GM19023 (cell line): ENCODE measurements at regions not wholly inside any gene's neighbourhood (a gene's known extent, or its start where the extent isn't known, plus 50 kb on each side); places are given as distances from the start of the nearest gene placed in this dataset.
"Not testable (repeated sequence)": the region's sequence is repeated elsewhere in the genome, so short reads cannot be mapped to it uniquely, and the experiment has no call there.

Source experiments
- ATAC-seq: cut with Tn5 transposase; IDR thresholded peaks from one replicate; pipeline ENCODE4 v1.9.1; 2021; ENCODE audit warnings: mild to moderate bottlenecking, moderate library complexity; ENCODE audit not compliant: unreplicated experiment

DNA sequence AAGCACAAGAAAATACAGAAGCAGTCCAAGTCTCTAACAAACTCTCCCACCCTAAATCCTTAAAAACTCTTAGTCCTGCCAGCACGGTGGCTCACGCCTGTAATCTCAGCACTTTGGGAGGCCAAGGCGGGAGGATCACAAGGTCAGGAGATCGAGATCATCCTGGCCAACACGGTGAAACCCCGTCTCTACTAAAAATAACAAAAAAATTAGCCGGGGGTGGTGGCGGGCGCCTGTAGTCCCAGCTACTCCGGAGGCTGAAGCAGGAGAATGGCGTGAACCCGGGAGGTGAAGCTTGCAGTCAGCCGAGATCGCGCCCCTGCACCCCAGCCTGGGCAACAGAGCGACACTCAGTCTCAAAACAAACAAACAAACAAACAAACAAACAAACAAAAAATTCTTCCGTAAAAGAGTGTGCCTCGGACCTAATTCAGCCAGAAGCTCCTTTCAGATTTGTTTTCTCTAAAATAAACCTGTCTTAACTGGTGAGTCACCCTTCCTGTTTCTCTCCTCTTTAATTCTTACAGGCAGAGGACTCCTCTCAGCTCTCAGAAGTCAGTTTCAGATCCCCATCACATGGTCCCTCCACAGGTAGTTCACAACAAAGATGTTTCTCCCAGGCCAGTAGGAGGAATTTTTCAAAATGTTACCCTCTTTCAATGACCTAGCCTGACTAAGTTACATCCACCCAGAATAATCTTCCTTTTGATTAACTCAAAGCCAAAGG is 953.2 kb downstream of the STIM2 start:
- not testable (repeated sequence) for ATAC-seq

DNA sequence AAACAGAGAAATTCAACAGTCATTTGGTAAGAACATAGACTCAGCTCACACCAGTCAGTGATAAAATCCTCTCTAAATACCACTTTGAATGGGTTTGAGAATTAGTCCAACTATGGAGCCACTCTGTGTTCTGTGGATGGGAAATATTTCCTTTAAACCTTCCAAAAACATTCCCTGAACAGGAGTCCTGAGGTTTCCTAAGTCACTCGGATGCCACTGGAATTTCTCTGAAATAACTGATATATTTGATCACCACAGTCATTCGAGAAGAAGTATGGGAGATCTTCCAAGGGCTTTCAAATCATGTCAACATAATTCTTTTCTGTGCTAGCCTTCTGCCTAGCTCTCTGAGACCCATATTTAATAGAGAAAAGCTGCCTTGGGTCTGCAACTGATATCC is 958.6 kb downstream of the STIM2 start:
- ATAC-seq = no peak

- no peak for ATAC-seq
These were observed 968.2 kb downstream of the STIM2 start for GRCh38 chr4:27828843-27829242.

GRCh38 chr4:27830251-27830650 is 969.6 kb downstream of the STIM2 start:
- no peak for ATAC-seq

GRCh38 chr4:27835851-27836250 is 975.2 kb downstream of the STIM2 start:
- ATAC-seq = no peak

GRCh38 chr4:27836523-27836922 is 975.9 kb downstream of the STIM2 start:
- no peak for ATAC-seq

GRCh38 chr4:27843776-27844175 is 983.1 kb downstream of the STIM2 start:
- no peak for ATAC-seq

- ATAC-seq = no peak
These were observed 983.7 kb downstream of the STIM2 start for GRCh38 chr4:27844376-27844775.

- no peak for ATAC-seq
These were observed 986.3 kb downstream of the STIM2 start for GRCh38 chr4:27846951-27847350.

- ATAC-seq = no peak
These were observed 1000.7 kb downstream of the STIM2 start for GRCh38 chr4:27861381-27861787.

- ATAC-seq = no peak
These were observed 1001.2 kb downstream of the STIM2 start for GRCh38 chr4:27861802-27862201.

GRCh38 chr4:27873596-27873995 is 1013.0 kb downstream of the STIM2 start:
- no peak for ATAC-seq

DNA sequence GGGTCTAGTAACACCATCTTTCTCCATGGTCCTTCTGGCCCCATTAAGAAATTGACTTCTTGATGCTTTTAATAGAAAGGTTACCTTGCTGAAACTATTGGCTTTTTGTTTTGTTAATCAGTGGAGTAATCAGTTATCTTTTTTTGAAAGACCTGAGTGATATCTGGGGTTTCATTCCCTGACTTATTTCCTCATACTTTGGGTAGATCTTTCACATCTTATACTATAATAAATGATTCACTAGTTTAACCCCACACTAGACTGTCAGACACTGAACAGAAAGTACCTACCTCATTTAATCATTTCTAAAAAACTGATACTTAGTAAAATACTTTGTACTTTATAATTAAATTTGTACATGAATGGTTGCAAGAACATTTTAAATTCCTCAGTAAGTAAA is 1021.1 kb downstream of the STIM2 start:
- ATAC-seq = no peak

GRCh38 chr4:27886120-27886519 is 1025.5 kb downstream of the STIM2 start:
- no peak for ATAC-seq

GRCh38 chr4:27887646-27888045 is 1027.0 kb downstream of the STIM2 start:
- ATAC-seq = no peak

- no peak for ATAC-seq
These were observed 1027.9 kb downstream of the STIM2 start for GRCh38 chr4:27888505-27888904.

- no peak for ATAC-seq
These were observed 1034.3 kb downstream of the STIM2 start for GRCh38 chr4:27894951-27895350.

- no peak for ATAC-seq
These were observed 1047.7 kb downstream of the STIM2 start for GRCh38 chr4:27908356-27908755.

DNA sequence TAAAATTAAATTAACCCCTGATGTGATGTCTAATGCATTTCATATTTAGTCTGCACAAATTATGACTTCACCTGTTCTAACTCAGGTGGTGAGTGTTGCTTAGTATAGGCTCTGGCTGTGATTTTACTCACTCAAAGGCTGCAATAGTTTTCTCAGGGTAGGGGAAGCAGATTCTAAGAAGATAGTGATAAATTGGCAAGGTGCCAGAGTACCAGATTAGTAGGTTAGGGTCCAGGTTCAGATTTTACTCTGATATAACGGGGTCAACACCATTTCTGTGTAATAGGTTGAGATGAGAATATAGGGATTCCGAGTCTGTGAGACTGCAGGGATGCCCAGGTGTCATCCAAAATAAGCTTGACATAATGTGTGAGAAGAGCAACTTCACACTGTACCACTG is 1049.6 kb downstream of the STIM2 start:
- ATAC-seq = no peak

DNA sequence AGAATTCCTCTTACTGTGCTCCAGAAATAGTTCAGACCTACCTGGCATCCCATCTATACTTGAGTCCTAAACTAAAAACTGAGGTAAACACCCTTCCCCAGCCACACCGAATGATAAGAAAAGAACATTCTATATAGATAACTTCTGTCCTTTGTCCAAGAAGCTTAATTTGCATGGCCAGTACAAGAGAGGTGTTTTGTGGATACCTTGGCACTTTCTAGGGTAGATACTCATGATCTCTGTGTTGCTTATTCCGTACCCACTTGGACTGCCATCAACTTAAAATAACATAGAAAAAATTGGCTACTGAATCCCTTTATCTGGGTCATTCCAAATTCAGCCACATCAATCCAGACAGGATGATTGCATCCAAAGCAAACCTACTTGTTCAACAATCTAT is 1050.4 kb downstream of the STIM2 start:
- no peak for ATAC-seq

GRCh38 chr4:27913738-27914137 is 1053.1 kb downstream of the STIM2 start:
- ATAC-seq = no peak

GRCh38 chr4:27915822-27916221 is 1055.2 kb downstream of the STIM2 start:
- no peak for ATAC-seq
